ENCODE measurements at regions not wholly inside any gene's neighbourhood (a gene's known extent, or its start where the extent isn't known, plus 50 kb on each side); places are given as distances from the start of the nearest gene placed in this dataset.
"Not testable (repeated sequence)": the region's sequence is repeated elsewhere in the genome, so short reads cannot be mapped to it uniquely, and the experiment has no call there.

- DNase-seq (ENCODE audit: low read depth), result no peak
- in situ Hi-C loops (cut with HindIII; ENCODE audit: low sequenced_read_pairs), result no loop called here
- no peak overlapping the region for H3K4me3 ChIP-seq (ENCODE audit: low read depth, low read length)
- TF ChIP-seq CTCF (IDR thresholded peaks at IDR 0.05; ENCODE audit: low read depth, low read length, missing control alignments), result no peak
Observed at GRCh38 chr5:52620315-52620714, 167.4 kb upstream of the ITGA1 start.

- in situ Hi-C loops (cut with HindIII; ENCODE audit: low sequenced_read_pairs), result no loop called here
- no peak for TF ChIP-seq CTCF (IDR thresholded peaks at IDR 0.05; ENCODE audit: low read depth, low read length, missing control alignments)
- no peak for DNase-seq (ENCODE audit: low read depth)
- H3K4me3 ChIP-seq (ENCODE audit: low read depth, low read length), result no peak overlapping the region
Observed at GRCh38 chr5:52623291-52623690, 164.4 kb upstream of the ITGA1 start.

- in situ Hi-C loops (cut with HindIII; ENCODE audit: low sequenced_read_pairs), result no loop called here
- no peak overlapping the region for H3K4me3 ChIP-seq (ENCODE audit: low read depth, low read length)
- TF ChIP-seq CTCF (IDR thresholded peaks at IDR 0.05; ENCODE audit: low read depth, low read length, missing control alignments), result no peak
- DNase-seq (ENCODE audit: low read depth), result no peak
Observed at GRCh38 chr5:52624291-52624690, 163.4 kb upstream of the ITGA1 start.

GRCh38 chr5:52626312-52626711 lies 161.4 kb upstream of the ITGA1 start:
- in situ Hi-C loops (cut with HindIII; ENCODE audit: low sequenced_read_pairs), result no loop called here
- DNase-seq (ENCODE audit: low read depth), result no peak
- no peak overlapping the region for H3K4me3 ChIP-seq (ENCODE audit: low read depth, low read length)
- TF ChIP-seq CTCF (IDR thresholded peaks at IDR 0.05; ENCODE audit: low read depth, low read length, missing control alignments), result no peak

- no peak for TF ChIP-seq CTCF (IDR thresholded peaks at IDR 0.05; ENCODE audit: low read depth, low read length, missing control alignments)
- DNase-seq (ENCODE audit: low read depth), result no peak
- in situ Hi-C loops (cut with HindIII; ENCODE audit: low sequenced_read_pairs), result no loop called here
- no peak overlapping the region for H3K4me3 ChIP-seq (ENCODE audit: low read depth, low read length)
Observed at GRCh38 chr5:52627740-52628139, 160.0 kb upstream of the ITGA1 start.

GRCh38 chr5:52632281-52632680 lies 155.4 kb upstream of the ITGA1 start:
- no peak for DNase-seq (ENCODE audit: low read depth)
- in situ Hi-C loops (cut with HindIII; ENCODE audit: low sequenced_read_pairs), result no loop called here
- TF ChIP-seq CTCF (IDR thresholded peaks at IDR 0.05; ENCODE audit: low read depth, low read length, missing control alignments), result no peak
- no peak overlapping the region for H3K4me3 ChIP-seq (ENCODE audit: low read depth, low read length)

- H3K4me3 ChIP-seq (ENCODE audit: low read depth, low read length); in situ Hi-C loops (cut with HindIII; ENCODE audit: low sequenced_read_pairs); DNase-seq (ENCODE audit: low read depth): not testable (repeated sequence)
Observed at GRCh38 chr5:52634171-52634570, 153.5 kb upstream of the ITGA1 start.
